GM21717 (cell line): ENCODE measurements at regions not wholly inside any gene's neighbourhood (a gene's known extent, or its start where the extent isn't known, plus 50 kb on each side); places are given as distances from the start of the nearest gene placed in this dataset.

ENCODE experiments used
- ATAC-seq: cut with Tn5 transposase; IDR thresholded peaks from one replicate; pipeline ENCODE4 v1.9.1; 2021; ENCODE audit warnings: mild to moderate bottlenecking, moderate library complexity; ENCODE audit not compliant: unreplicated experiment

- no peak for ATAC-seq
These were observed 277.4 kb upstream of the JAG1 start for GRCh38 chr20:10951216-10951615.

GRCh38 chr20:10951904-10952303 is 278.1 kb upstream of the JAG1 start:
- ATAC-seq = no peak

GRCh38 chr20:10953437-10953836 is 279.6 kb upstream of the JAG1 start:
- no peak for ATAC-seq

- no peak for ATAC-seq
These were observed 280.5 kb upstream of the JAG1 start for GRCh38 chr20:10954137-10954840.

GRCh38 chr20:10954908-10955580 is 281.2 kb upstream of the JAG1 start:
- no peak for ATAC-seq

GRCh38 chr20:10958279-10958678 is 284.5 kb upstream of the JAG1 start:
- ATAC-seq = no peak

- ATAC-seq = no peak
These were observed 286.6 kb upstream of the JAG1 start for GRCh38 chr20:10960416-10960815.

GRCh38 chr20:10961651-10962288 is 288.0 kb upstream of the JAG1 start:
- no peak for ATAC-seq

- no peak for ATAC-seq
These were observed 289.1 kb upstream of the JAG1 start for GRCh38 chr20:10962937-10963336.

GRCh38 chr20:10963717-10964266 is 290.0 kb upstream of the JAG1 start:
- ATAC-seq = no peak

- no peak for ATAC-seq
These were observed 292.2 kb upstream of the JAG1 start for GRCh38 chr20:10965936-10966470.

GRCh38 chr20:10970109-10970508 is 296.3 kb upstream of the JAG1 start:
- ATAC-seq = no peak

GRCh38 chr20:10971096-10971495 is 297.3 kb upstream of the JAG1 start:
- ATAC-seq = no peak

- ATAC-seq = no peak
These were observed 298.5 kb upstream of the JAG1 start for GRCh38 chr20:10972219-10972860.

- no peak for ATAC-seq
These were observed 302.3 kb upstream of the JAG1 start for GRCh38 chr20:10976051-10976450.

- no peak for ATAC-seq
These were observed 304.4 kb upstream of the JAG1 start for GRCh38 chr20:10978019-10978702.

- no peak for ATAC-seq
These were observed 304.9 kb upstream of the JAG1 start for GRCh38 chr20:10978713-10979112.

GRCh38 chr20:10982692-10983091 is 308.9 kb upstream of the JAG1 start:
- ATAC-seq = no peak

GRCh38 chr20:10984294-10984693 is 310.5 kb upstream of the JAG1 start:
- ATAC-seq = no peak

- no peak for ATAC-seq
These were observed 311.1 kb upstream of the JAG1 start for GRCh38 chr20:10984913-10985312.

- ATAC-seq = no peak
These were observed 311.7 kb upstream of the JAG1 start for GRCh38 chr20:10985536-10985935.
